ENCODE measurements at regions not wholly inside any gene's neighbourhood (a gene's known extent, or its start where the extent isn't known, plus 50 kb on each side); places are given as distances from the start of the nearest gene placed in this dataset.

- Mint-ChIP-seq H3K27me3 (no peaks in the 10 kb centered on the region), H3K4me3 (no peak overlapping the region), H3K27ac (no peak overlapping the region), H3K4me1 (ENCODE audit: low read depth) (no peaks in the 10 kb centered on the region), H3K9me3 (no peaks in the 10 kb centered on the region), H3K36me3 (ENCODE audit: low read depth) (no peaks in the 10 kb centered on the region)
- TF ChIP-seq CTCF (IDR thresholded peaks at IDR 0.05): no peak
- intact Hi-C loops (cut with micrococcal nuclease): loop anchor here (10.0 kb wide), 1 partner anchor 55 kb away; no protein-coding TSS in a partner anchor
- ATAC-seq (no peak), DNase-seq (no peak)
- POLR2A ChIA-PET: no interaction called here
- CTCF ChIA-PET: no interaction called here
Measured at GRCh38 chr9:103889989-103890388, 204.1 kb upstream of the SMC2 start.

- POLR2A ChIA-PET: no interaction called here
- CTCF ChIA-PET: no interaction called here
- no peaks in the 10 kb centered on the region for H3K4me1 Mint-ChIP-seq (ENCODE audit: low read depth)
- ATAC-seq: no peak
- TF ChIP-seq CTCF (IDR thresholded peaks at IDR 0.05): no peak
- H3K27ac Mint-ChIP-seq: no peak overlapping the region
- no peak for DNase-seq
- intact Hi-C loops (cut with micrococcal nuclease): loop anchor here (10.0 kb wide), 1 partner anchor 51 kb away; no protein-coding TSS in a partner anchor
- no peaks in the 10 kb centered on the region for H3K9me3 Mint-ChIP-seq
- no peaks in the 10 kb centered on the region for H3K27me3 Mint-ChIP-seq
- no peaks in the 10 kb centered on the region for H3K36me3 Mint-ChIP-seq (ENCODE audit: low read depth)
- H3K4me3 Mint-ChIP-seq: no peak overlapping the region
Measured at GRCh38 chr9:103894184-103894583, 199.9 kb upstream of the SMC2 start.

GRCh38 chr9:103898550-103898949 lies 195.6 kb upstream of the SMC2 start:
- no peak for ATAC-seq
- Mint-ChIP-seq H3K9me3 (no peaks in the 10 kb centered on the region), H3K4me3 (no peak overlapping the region), H3K36me3 (ENCODE audit: low read depth) (no peaks in the 10 kb centered on the region), H3K4me1 (ENCODE audit: low read depth) (no peaks in the 10 kb centered on the region), H3K27ac (no peak overlapping the region), H3K27me3 (no peaks in the 10 kb centered on the region)
- no peak for TF ChIP-seq CTCF (IDR thresholded peaks at IDR 0.05)
- intact Hi-C loops (cut with micrococcal nuclease): loop anchor here (10.0 kb wide), 1 partner anchor 46 kb away; no protein-coding TSS in a partner anchor
- POLR2A ChIA-PET: no interaction called here
- no peak for DNase-seq
- CTCF ChIA-PET: no interaction called here

GRCh38 chr9:103899866-103900265 lies 194.2 kb upstream of the SMC2 start:
- POLR2A ChIA-PET: no interaction called here
- DNase-seq (no peak), ATAC-seq (no peak)
- H3K27me3 Mint-ChIP-seq: peaks cover 1% of the 10 kb centered on the region
- intact Hi-C loops (cut with micrococcal nuclease): loop anchor here (10.0 kb wide), 1 partner anchor 45 kb away; no protein-coding TSS in a partner anchor
- no peaks in the 10 kb centered on the region for H3K36me3 Mint-ChIP-seq (ENCODE audit: low read depth)
- H3K9me3 Mint-ChIP-seq: no peaks in the 10 kb centered on the region
- TF ChIP-seq CTCF (IDR thresholded peaks at IDR 0.05): no peak
- no peaks in the 10 kb centered on the region for H3K4me1 Mint-ChIP-seq (ENCODE audit: low read depth)
- H3K4me3 Mint-ChIP-seq: no peak overlapping the region
- CTCF ChIA-PET: no interaction called here
- H3K27ac Mint-ChIP-seq: no peak overlapping the region

- Mint-ChIP-seq H3K4me1 (ENCODE audit: low read depth) (no peaks in the 10 kb centered on the region), H3K9me3 (no peaks in the 10 kb centered on the region), H3K27me3 (peaks cover 1% of the 10 kb centered on the region), H3K4me3 (no peak overlapping the region), H3K36me3 (ENCODE audit: low read depth) (no peaks in the 10 kb centered on the region), H3K27ac (no peak overlapping the region)
- intact Hi-C loops (cut with micrococcal nuclease): no loop called here
- ATAC-seq (no peak), DNase-seq (no peak)
- CTCF ChIA-PET: no interaction called here
- no peak for TF ChIP-seq CTCF (IDR thresholded peaks at IDR 0.05)
- POLR2A ChIA-PET: no interaction called here
Measured at GRCh38 chr9:103900466-103900865, 193.6 kb upstream of the SMC2 start.
